ENCODE measurements at regions not wholly inside any gene's neighbourhood (a gene's known extent, or its start where the extent isn't known, plus 50 kb on each side); places are given as distances from the start of the nearest gene placed in this dataset.
"Not testable (repeated sequence)": the region's sequence is repeated elsewhere in the genome, so short reads cannot be mapped to it uniquely, and the experiment has no call there.

DNA sequence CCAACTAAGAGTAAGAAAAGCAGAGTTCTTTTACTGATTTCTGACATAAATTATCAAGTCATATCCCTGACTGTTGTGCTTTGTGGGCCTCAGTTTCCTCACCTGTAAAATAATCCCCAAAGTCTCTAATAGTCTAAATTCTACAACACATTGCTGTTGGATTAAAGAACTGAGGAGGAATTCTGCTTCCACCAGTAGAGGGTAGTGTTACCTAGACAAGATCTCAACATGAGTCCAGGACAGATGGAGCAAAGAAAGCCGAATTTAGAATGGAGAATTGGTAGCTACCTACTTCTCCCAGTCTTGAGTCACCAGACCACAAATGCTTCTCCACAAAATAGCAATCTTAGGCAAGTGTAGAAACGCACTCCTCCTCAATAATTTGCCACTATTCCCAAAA lies 462.5 kb upstream of the FSHR start:
- TF ChIP-seq, protein P1, sequence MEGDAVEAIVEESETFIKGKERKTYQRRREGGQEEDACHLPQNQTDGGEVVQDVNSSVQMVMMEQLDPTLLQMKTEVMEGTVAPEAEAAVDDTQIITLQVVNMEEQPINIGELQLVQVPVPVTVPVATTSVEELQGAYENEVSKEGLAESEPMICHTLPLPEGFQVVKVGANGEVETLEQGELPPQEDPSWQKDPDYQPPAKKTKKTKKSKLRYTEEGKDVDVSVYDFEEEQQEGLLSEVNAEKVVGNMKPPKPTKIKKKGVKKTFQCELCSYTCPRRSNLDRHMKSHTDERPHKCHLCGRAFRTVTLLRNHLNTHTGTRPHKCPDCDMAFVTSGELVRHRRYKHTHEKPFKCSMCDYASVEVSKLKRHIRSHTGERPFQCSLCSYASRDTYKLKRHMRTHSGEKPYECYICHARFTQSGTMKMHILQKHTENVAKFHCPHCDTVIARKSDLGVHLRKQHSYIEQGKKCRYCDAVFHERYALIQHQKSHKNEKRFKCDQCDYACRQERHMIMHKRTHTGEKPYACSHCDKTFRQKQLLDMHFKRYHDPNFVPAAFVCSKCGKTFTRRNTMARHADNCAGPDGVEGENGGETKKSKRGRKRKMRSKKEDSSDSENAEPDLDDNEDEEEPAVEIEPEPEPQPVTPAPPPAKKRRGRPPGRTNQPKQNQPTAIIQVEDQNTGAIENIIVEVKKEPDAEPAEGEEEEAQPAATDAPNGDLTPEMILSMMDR (IDR thresholded peaks at IDR 0.05), result no peak
- no peak for ATAC-seq
- Mint-ChIP-seq H3K4me3 (no peak overlapping the region), H3K27me3 (no peaks in the 10 kb centered on the region), H3K36me3 (ENCODE audit: low read depth) (no peaks in the 10 kb centered on the region), H3K9me3 (peaks cover 4% of the 10 kb centered on the region), H3K4me1 (ENCODE audit: low read depth) (no peaks in the 10 kb centered on the region), H3K27ac (no peak overlapping the region)
- no peak for DNase-seq
- POLR2A ChIA-PET, result no interaction called here
- CTCF ChIA-PET, result no interaction called here
- intact Hi-C loops (cut with micrococcal nuclease), result no loop called here

DNA sequence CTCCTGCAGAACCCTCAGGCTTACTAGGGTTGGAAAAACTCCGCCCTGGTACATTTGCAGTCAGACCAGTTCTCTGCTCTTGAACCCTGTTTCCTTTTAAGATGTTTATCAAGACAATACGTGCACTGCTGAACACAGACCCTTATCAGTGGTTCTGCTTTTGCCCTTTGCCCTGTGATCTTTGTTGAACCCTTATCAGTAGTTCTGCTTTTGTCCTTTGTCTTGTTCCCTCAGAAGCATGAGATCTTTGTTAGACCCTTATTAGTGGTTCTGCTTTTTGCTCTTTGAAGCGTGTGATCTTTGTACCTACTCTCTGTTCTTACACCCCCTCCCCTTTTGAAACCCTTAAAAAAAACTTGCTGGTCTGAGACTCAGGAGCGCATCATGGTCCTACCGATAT lies 457.5 kb upstream of the FSHR start:
- H3K27ac Mint-ChIP-seq; ATAC-seq; intact Hi-C loops (cut with micrococcal nuclease); H3K4me1 Mint-ChIP-seq (ENCODE audit: low read depth); H3K27me3 Mint-ChIP-seq; CTCF ChIA-PET; H3K9me3 Mint-ChIP-seq; H3K36me3 Mint-ChIP-seq (ENCODE audit: low read depth); POLR2A ChIA-PET; H3K4me3 Mint-ChIP-seq; DNase-seq: not testable (repeated sequence)

DNA sequence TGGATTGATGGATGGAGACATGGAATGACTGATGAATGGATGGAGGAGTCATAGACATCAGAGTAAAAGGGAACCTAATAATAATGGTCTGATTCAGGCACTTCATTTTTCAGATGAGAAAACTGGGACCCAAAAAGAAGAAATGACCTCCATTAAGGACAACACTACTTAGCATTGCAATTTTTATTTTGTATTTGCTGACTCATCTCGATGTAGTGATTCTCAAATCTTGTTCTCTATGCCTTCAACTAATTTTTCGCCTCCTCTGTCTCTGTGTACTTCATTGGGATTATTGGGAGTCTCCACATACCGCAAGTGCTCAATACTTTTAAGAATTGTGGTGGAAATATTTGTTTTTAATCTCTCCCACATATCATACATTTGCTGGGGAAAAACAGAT lies 446.2 kb upstream of the FSHR start:
- Mint-ChIP-seq H3K36me3 (ENCODE audit: low read depth) (no peaks in the 10 kb centered on the region), H3K4me1 (ENCODE audit: low read depth) (no peaks in the 10 kb centered on the region), H3K27me3 (no peaks in the 10 kb centered on the region), H3K9me3 (peaks cover 3% of the 10 kb centered on the region), H3K27ac (no peak overlapping the region), H3K4me3 (no peak overlapping the region)
- no peak for ATAC-seq
- CTCF ChIA-PET, result no interaction called here
- POLR2A ChIA-PET, result no interaction called here
- TF ChIP-seq, protein P1 (IDR thresholded peaks at IDR 0.05), result no peak
- no peak for DNase-seq
- intact Hi-C loops (cut with micrococcal nuclease), result no loop called here

DNA sequence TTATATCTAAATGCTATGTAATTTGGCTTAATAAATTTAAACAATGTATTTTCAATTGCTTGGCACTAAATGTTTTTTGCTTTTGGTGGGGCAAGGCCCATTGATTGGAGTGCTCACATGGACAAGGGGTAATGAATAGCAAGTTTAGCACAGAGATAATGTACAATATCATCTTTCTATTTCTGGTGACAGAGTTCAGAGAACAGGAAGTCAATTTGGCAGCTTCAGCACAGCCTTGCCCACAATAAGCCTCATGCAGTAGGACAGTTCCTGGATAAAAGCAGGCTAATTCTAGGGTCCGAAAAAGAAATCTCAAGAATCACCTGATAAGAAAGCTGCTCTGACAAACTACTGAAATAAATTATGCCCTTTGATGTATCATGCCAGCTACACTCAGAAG lies 443.9 kb upstream of the FSHR start:
- ChIA-PET CTCF (no interaction called here), POLR2A (no interaction called here)
- no peak overlapping the region for H3K4me3 Mint-ChIP-seq
- DNase-seq (no peak), ATAC-seq (no peak)
- H3K9me3 Mint-ChIP-seq, result peaks cover 3% of the 10 kb centered on the region
- H3K27ac Mint-ChIP-seq, result no peak overlapping the region
- TF ChIP-seq, protein P1 (IDR thresholded peaks at IDR 0.05), result no peak
- no peaks in the 10 kb centered on the region for H3K36me3 Mint-ChIP-seq (ENCODE audit: low read depth)
- H3K27me3 Mint-ChIP-seq, result no peaks in the 10 kb centered on the region
- H3K4me1 Mint-ChIP-seq (ENCODE audit: low read depth), result no peaks in the 10 kb centered on the region
- intact Hi-C loops (cut with micrococcal nuclease), result no loop called here

DNA sequence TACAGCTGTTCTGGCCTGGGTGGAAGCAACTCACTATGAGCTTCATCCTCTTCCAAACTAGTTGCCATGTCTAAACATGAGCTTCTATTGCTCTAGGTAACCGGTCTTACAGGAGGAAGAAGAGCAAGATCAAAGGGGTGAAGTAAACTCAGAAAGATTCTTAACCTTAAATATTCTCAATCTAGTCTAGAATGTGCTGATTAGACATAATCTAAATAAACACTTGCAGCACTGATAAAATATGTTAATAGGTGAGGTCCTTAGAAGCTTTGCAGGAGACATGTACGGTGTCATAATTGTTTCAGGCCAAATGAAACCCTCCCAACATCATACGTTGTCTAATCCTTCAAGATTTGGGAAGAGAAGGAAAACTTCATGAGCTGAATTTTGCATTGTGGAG lies 431.6 kb upstream of the FSHR start:
- Mint-ChIP-seq H3K36me3 (ENCODE audit: low read depth) (no peaks in the 10 kb centered on the region), H3K4me3 (no peak overlapping the region), H3K4me1 (ENCODE audit: low read depth) (no peaks in the 10 kb centered on the region), H3K27me3 (no peaks in the 10 kb centered on the region), H3K27ac (no peak overlapping the region), H3K9me3 (peaks cover 8% of the 10 kb centered on the region)
- ChIA-PET POLR2A (no interaction called here), CTCF (no interaction called here)
- DNase-seq, result no peak
- intact Hi-C loops (cut with micrococcal nuclease), result no loop called here
- ATAC-seq, result no peak
- TF ChIP-seq, protein P1 (IDR thresholded peaks at IDR 0.05), result no peak

DNA sequence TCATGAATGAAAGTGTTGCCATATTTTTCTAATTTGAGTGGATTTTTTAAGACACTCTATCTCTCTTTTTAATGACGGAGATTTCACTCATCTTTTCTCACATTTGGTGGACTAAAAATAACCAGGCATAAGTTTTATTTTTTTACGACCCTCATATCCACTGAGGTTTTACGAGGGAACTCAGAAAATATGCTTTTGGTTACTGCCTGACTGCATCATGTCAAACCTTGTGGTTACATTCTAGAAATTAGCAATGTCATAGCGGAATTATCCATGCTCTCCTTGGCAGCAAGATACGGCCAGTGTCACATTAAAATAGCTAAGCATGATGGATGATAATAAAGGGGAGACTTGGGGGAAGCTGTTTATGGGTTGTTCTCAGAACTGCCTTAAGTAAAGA lies 428.6 kb upstream of the FSHR start:
- peaks cover 7% of the 10 kb centered on the region for H3K9me3 Mint-ChIP-seq
- no peaks in the 10 kb centered on the region for H3K4me1 Mint-ChIP-seq (ENCODE audit: low read depth)
- H3K27ac Mint-ChIP-seq, result no peak overlapping the region
- TF ChIP-seq, protein P1 (IDR thresholded peaks at IDR 0.05), result no peak
- intact Hi-C loops (cut with micrococcal nuclease), result no loop called here
- POLR2A ChIA-PET, result no interaction called here
- H3K27me3 Mint-ChIP-seq, result no peaks in the 10 kb centered on the region
- ATAC-seq, result no peak
- no peak for DNase-seq
- no peak overlapping the region for H3K4me3 Mint-ChIP-seq
- CTCF ChIA-PET, result no interaction called here
- H3K36me3 Mint-ChIP-seq (ENCODE audit: low read depth), result no peaks in the 10 kb centered on the region

Data from activated CD8-positive, alpha-beta T cell treated with anti-CD3 and anti-CD28 coated beads for 36 hours (primary cell).